ENCODE measurements at regions not wholly inside any gene's neighbourhood (a gene's known extent, or its start where the extent isn't known, plus 50 kb on each side); places are given as distances from the start of the nearest gene placed in this dataset.
"Not testable (repeated sequence)": the region's sequence is repeated elsewhere in the genome, so short reads cannot be mapped to it uniquely, and the experiment has no call there.

DNA sequence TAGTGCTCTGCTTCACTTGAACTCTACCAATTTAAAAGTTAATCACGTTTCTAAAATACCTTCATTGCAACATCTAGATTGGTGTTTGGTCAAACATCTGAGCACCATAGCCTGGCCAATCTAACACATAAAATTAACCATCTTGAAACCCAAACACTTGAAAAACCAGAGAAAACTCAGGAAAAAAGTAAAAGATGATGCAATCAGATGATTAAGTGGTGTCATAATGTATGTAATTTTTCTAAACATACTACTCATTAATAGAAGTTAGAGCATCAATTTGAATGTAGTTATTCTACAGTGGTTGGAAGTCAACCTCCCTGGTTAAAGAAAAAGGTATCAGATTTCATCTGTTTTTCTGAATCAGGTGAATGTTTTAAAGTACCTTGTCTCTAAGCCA lies 228.6 kb upstream of the ID4 start:
- no peak for TF ChIP-seq CTCF (conservative IDR thresholded peaks at IDR 0.05; ENCODE audit: low read depth, low read length)
- H3K27ac ChIP-seq = no peak overlapping the region
- no peak overlapping the region for H3K9ac ChIP-seq
- no peak overlapping the region for H3K4me3 ChIP-seq (IDR thresholded peaks at IDR 0.05; ENCODE audit: insufficient read depth, low read depth, low read length)
- no peaks in the 10 kb centered on the region for H3K79me2 ChIP-seq (ENCODE audit: insufficient read depth, low read depth)
- H3K4me2 ChIP-seq = no peak overlapping the region
- peaks cover 14% of the 10 kb centered on the region for H3K4me1 ChIP-seq (ENCODE audit: low read depth, poor library complexity, severe bottlenecking)
- no peak overlapping the region for H2AFZ ChIP-seq (ENCODE audit: low read depth)
- no peaks in the 10 kb centered on the region for H4K20me1 ChIP-seq (ENCODE audit: insufficient read depth)
- H3K27me3 ChIP-seq (ENCODE audit: insufficient read depth, low read depth) = no peaks in the 10 kb centered on the region
- no peaks in the 10 kb centered on the region for H3K36me3 ChIP-seq (ENCODE audit: insufficient read depth)

GRCh38 chr6:19609972-19610641 lies 227.1 kb upstream of the ID4 start:
- Histone ChIP-seq H3K79me2 (ENCODE audit: insufficient read depth, low read depth) (no peaks in the 10 kb centered on the region), H3K4me3 (IDR thresholded peaks at IDR 0.05; ENCODE audit: insufficient read depth, low read depth, low read length) (no peak overlapping the region), H2AFZ (ENCODE audit: low read depth) (no peak overlapping the region), H3K27me3 (ENCODE audit: insufficient read depth, low read depth) (no peaks in the 10 kb centered on the region), H4K20me1 (ENCODE audit: insufficient read depth) (no peaks in the 10 kb centered on the region), H3K4me2 (no peak overlapping the region), H3K27ac (no peak overlapping the region), H3K36me3 (ENCODE audit: insufficient read depth) (no peaks in the 10 kb centered on the region), H3K4me1 (ENCODE audit: low read depth, poor library complexity, severe bottlenecking) (peaks cover 14% of the 10 kb centered on the region), H3K9ac (no peak overlapping the region)
- TF ChIP-seq CTCF (conservative IDR thresholded peaks at IDR 0.05; ENCODE audit: low read depth, low read length) = no peak

- H3K79me2 ChIP-seq (ENCODE audit: insufficient read depth, low read depth); H3K27me3 ChIP-seq (ENCODE audit: insufficient read depth, low read depth); H3K4me2 ChIP-seq; H3K27ac ChIP-seq; H3K4me3 ChIP-seq (IDR thresholded peaks at IDR 0.05; ENCODE audit: insufficient read depth, low read depth, low read length); H2AFZ ChIP-seq (ENCODE audit: low read depth); H3K9ac ChIP-seq; H3K36me3 ChIP-seq (ENCODE audit: insufficient read depth); H4K20me1 ChIP-seq (ENCODE audit: insufficient read depth): not testable (repeated sequence)
- peaks cover 14% of the 10 kb centered on the region for H3K4me1 ChIP-seq (ENCODE audit: low read depth, poor library complexity, severe bottlenecking)
Observed at GRCh38 chr6:19612672-19613466, 224.3 kb upstream of the ID4 start.

DNA sequence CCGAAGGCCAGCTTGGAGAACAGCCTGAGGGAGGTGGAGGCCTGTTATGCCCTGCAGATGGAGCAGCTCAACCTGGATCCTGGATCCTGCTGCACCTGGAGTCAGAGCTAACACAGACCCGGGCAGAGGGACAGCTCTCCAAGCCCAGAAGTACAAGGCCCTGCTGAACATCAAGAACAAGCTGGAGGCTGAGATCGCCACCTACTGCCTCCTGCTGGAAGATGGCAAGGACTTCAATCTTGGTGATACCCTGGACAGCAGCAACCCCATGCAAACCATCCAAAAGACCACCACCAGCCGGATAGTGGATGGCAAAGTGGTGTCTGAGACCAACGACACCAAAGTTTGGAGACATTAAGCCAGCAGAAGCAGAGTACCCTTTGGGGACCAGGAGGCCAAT lies 223.5 kb upstream of the ID4 start:
- Histone ChIP-seq H3K4me3 (IDR thresholded peaks at IDR 0.05; ENCODE audit: insufficient read depth, low read depth, low read length) (no peak overlapping the region), H3K9ac (no peak overlapping the region), H3K4me1 (ENCODE audit: low read depth, poor library complexity, severe bottlenecking) (peaks cover 8% of the 10 kb centered on the region), H3K27ac (no peak overlapping the region), H3K4me2 (no peak overlapping the region), H3K79me2 (ENCODE audit: insufficient read depth, low read depth) (no peaks in the 10 kb centered on the region), H4K20me1 (ENCODE audit: insufficient read depth) (no peaks in the 10 kb centered on the region), H3K27me3 (ENCODE audit: insufficient read depth, low read depth) (no peaks in the 10 kb centered on the region), H2AFZ (ENCODE audit: low read depth) (no peak overlapping the region), H3K36me3 (ENCODE audit: insufficient read depth) (no peaks in the 10 kb centered on the region)
- TF ChIP-seq CTCF (conservative IDR thresholded peaks at IDR 0.05; ENCODE audit: low read depth, low read length) = no peak

- no peaks in the 10 kb centered on the region for H3K36me3 ChIP-seq (ENCODE audit: insufficient read depth)
- no peaks in the 10 kb centered on the region for H4K20me1 ChIP-seq (ENCODE audit: insufficient read depth)
- no peak overlapping the region for H3K9ac ChIP-seq
- H3K4me2 ChIP-seq = no peak overlapping the region
- no peak overlapping the region for H3K4me3 ChIP-seq (IDR thresholded peaks at IDR 0.05; ENCODE audit: insufficient read depth, low read depth, low read length)
- H3K27ac ChIP-seq = no peak overlapping the region
- no peaks in the 10 kb centered on the region for H3K79me2 ChIP-seq (ENCODE audit: insufficient read depth, low read depth)
- H3K27me3 ChIP-seq (ENCODE audit: insufficient read depth, low read depth) = no peaks in the 10 kb centered on the region
- no peak for TF ChIP-seq CTCF (conservative IDR thresholded peaks at IDR 0.05; ENCODE audit: low read depth, low read length)
- H2AFZ ChIP-seq (ENCODE audit: low read depth) = no peak overlapping the region
- no peaks in the 10 kb centered on the region for H3K4me1 ChIP-seq (ENCODE audit: low read depth, poor library complexity, severe bottlenecking)
Observed at GRCh38 chr6:19616022-19616421, 221.1 kb upstream of the ID4 start.
